Upper lobe of right lung (tissue), 1 donor: ENCODE measurements at regions not wholly inside any gene's neighbourhood (a gene's known extent, or its start where the extent isn't known, plus 50 kb on each side); places are given as distances from the start of the nearest gene placed in this dataset.
"Not testable (repeated sequence)": the region's sequence is repeated elsewhere in the genome, so short reads cannot be mapped to it uniquely, and the experiment has no call there.

Experiments used
- ATAC-seq: fragments of 200-7000 bp; cut with Tn5 transposase; one replicate; pipeline ENCODE4 v1.9.1; 2020; ENCODE audit warnings: mild to moderate bottlenecking, moderate library complexity
- DNase-seq: peaks from one replicate; pipeline ENCODE4 v3.0.0-alpha.2; 2020
- H3K27ac ChIP-seq: fragments of 200-600 bp; one replicate; pipeline ENCODE4 v1.8.0; 2022
- H3K27me3 ChIP-seq: fragments of 200-600 bp; one replicate; pipeline ENCODE4 v1.8.0; 2022; ENCODE audit warnings: mild to moderate bottlenecking
- H3K36me3 ChIP-seq: fragments of 200-600 bp; one replicate; pipeline ENCODE4 v1.8.0; 2022
- H3K4me1 ChIP-seq: fragments of 200-600 bp; one replicate; pipeline ENCODE4 v1.8.0; 2022
- H3K4me3 ChIP-seq: fragments of 200-600 bp; one replicate; pipeline ENCODE4 v1.8.0; 2022; ENCODE audit warnings: mild to moderate bottlenecking
- H3K9me3 ChIP-seq: fragments of 200-600 bp; one replicate; pipeline ENCODE4 v1.8.0; 2022
- intact Hi-C: fragments of 100-400 bp; cut with DNase I; formaldehyde crosslinking; loops from one replicate; pipeline ENCODE4 v1.11.0; 2022
- TF ChIP-seq, protein P1 (sequence below): fragments of 200-600 bp; IDR thresholded peaks from one replicate; pipeline ENCODE4 v1.8.0; 2022; ENCODE audit warnings: antibody characterized with exemption
- donor health status: DM: no; HTN: yes; CAD: no; lungs with severe emphysema.

DNA sequence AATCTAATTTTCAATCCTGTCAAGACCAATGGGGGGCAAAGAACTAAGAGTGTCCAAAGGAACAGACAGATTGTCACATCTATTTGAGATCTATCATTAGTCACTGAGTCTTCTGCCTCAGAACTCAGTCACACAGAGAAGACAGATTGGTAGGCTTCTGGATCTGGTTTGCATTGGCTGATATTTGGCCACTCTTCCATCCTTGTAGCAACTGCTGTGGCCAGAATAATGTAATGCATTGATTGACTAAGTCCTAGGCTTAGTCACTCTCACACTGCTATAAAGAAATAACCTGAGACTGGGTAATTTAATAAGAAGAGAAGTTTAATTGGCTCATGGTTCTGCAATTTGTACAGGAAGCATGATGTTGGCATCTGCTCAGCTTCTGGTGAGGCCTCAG lies 458.5 kb downstream of the ACTL7B start:
- no peak for ATAC-seq

DNA sequence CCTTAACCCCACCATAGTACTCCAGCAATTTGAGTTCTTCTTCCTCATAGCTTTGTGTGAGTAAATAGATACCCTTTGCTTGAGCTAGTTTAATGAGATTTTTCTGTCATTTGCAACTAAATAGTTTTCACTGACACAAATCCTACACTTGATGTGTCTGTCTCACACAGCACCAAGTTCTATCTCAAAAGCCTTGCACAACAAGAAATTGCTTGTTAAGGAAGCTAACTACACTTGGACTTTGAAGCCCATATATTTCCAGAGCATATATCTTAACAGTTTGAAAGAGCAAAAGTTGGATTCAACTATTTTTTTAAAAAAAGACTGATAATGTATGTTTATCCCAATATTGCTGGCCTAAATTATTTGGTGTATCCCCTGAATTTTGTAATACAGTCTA lies 459.2 kb downstream of the ACTL7B start:
- Histone ChIP-seq H3K4me3 (no peak overlapping the region), H3K36me3 (no peaks in the 10 kb centered on the region), H3K9me3 (no peaks in the 10 kb centered on the region), H3K27ac (no peak overlapping the region), H3K4me1 (no peaks in the 10 kb centered on the region), H3K27me3 (no peaks in the 10 kb centered on the region)
- ATAC-seq (no peak), DNase-seq (no peak)
- TF ChIP-seq, protein P1, sequence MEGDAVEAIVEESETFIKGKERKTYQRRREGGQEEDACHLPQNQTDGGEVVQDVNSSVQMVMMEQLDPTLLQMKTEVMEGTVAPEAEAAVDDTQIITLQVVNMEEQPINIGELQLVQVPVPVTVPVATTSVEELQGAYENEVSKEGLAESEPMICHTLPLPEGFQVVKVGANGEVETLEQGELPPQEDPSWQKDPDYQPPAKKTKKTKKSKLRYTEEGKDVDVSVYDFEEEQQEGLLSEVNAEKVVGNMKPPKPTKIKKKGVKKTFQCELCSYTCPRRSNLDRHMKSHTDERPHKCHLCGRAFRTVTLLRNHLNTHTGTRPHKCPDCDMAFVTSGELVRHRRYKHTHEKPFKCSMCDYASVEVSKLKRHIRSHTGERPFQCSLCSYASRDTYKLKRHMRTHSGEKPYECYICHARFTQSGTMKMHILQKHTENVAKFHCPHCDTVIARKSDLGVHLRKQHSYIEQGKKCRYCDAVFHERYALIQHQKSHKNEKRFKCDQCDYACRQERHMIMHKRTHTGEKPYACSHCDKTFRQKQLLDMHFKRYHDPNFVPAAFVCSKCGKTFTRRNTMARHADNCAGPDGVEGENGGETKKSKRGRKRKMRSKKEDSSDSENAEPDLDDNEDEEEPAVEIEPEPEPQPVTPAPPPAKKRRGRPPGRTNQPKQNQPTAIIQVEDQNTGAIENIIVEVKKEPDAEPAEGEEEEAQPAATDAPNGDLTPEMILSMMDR: no peak
- intact Hi-C loops: no loop called here

More for the DNA sequence above, 458.5 kb downstream of the ACTL7B start:
- TF ChIP-seq, protein P1: no peak
- no peak overlapping the region for H3K4me3 ChIP-seq
- no peak overlapping the region for H3K27ac ChIP-seq
- intact Hi-C loops: no loop called here
- no peak for DNase-seq
- H3K27me3 ChIP-seq: no peaks in the 10 kb centered on the region
- no peaks in the 10 kb centered on the region for H3K9me3 ChIP-seq
- H3K36me3 ChIP-seq: no peaks in the 10 kb centered on the region
- no peaks in the 10 kb centered on the region for H3K4me1 ChIP-seq

DNA sequence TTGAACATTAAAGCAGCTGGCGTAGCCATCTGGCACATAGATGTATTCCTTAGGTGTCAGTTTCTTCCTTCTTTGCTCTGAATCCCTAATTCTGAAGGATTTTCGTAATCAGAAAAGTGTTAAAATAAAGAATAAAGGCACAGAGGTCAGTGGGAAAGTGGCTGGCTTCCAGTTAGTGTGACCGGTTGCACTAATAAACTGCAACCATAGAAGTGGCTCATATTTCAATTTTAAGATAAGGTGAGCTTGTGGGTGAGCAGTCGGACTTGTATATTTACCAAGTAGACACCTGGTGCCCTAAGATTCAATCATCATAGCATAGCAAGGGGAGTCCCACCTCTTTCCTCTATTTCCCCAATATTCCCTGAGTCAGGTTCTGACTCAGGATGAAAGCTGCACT lies 459.6 kb downstream of the ACTL7B start:
- Histone ChIP-seq H3K4me1 (no peaks in the 10 kb centered on the region), H3K4me3 (no peak overlapping the region), H3K27ac (no peak overlapping the region), H3K27me3 (no peaks in the 10 kb centered on the region), H3K9me3 (no peaks in the 10 kb centered on the region), H3K36me3 (no peaks in the 10 kb centered on the region)
- intact Hi-C loops: no loop called here
- ATAC-seq: no peak
- no peak for DNase-seq
- TF ChIP-seq, protein P1: no peak

DNA sequence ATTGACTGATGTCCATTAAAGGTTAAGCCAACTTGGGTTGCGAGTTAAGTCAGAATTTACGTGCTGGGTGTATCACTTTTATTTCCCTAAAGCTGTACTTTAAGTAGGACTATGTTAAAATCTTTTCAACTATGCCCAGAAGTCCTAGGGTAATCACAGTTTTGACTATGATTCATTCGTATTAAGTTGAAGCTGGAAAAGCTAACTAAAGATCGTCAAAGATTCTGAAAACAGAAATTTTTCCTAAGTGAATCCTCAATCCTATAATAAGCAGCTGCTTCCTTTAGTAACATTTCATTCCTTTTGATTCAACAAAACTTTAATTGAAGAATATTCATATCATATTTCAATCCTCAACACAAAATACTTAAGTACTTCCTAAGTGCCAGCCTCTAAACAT lies 460.4 kb downstream of the ACTL7B start:
- ATAC-seq (no peak), DNase-seq (no peak)
- intact Hi-C loops: no loop called here
- Histone ChIP-seq H3K27me3 (no peaks in the 10 kb centered on the region), H3K4me3 (no peak overlapping the region), H3K27ac (no peak overlapping the region), H3K4me1 (no peaks in the 10 kb centered on the region), H3K9me3 (no peaks in the 10 kb centered on the region), H3K36me3 (no peaks in the 10 kb centered on the region)
- TF ChIP-seq, protein P1: no peak

DNA sequence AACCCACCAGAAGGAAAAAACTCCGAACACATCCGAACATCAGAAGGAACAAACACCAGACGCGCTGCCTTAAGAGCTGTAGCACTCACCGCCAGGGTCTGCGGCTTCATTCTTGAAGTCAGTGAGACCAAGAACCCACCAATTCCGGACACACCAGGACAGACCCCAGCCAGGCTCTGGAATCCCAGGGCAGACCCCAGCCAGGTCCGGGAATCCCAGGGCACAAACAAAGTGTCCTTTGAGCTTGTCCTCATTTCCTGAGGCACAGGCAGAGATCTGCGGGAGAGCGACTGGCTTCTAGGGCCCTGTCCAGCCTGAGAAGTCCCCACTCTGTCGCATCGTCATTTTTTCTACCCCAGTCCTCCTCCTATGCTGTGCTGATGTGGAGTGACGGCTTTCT lies 461.1 kb downstream of the ACTL7B start:
- no peak for DNase-seq
- no peak for ATAC-seq
- Histone ChIP-seq H3K27me3 (no peaks in the 10 kb centered on the region), H3K4me3 (no peak overlapping the region), H3K36me3 (no peaks in the 10 kb centered on the region), H3K4me1 (no peaks in the 10 kb centered on the region), H3K27ac (no peak overlapping the region), H3K9me3 (no peaks in the 10 kb centered on the region)
- intact Hi-C loops: no loop called here
- TF ChIP-seq, protein P1: no peak

DNA sequence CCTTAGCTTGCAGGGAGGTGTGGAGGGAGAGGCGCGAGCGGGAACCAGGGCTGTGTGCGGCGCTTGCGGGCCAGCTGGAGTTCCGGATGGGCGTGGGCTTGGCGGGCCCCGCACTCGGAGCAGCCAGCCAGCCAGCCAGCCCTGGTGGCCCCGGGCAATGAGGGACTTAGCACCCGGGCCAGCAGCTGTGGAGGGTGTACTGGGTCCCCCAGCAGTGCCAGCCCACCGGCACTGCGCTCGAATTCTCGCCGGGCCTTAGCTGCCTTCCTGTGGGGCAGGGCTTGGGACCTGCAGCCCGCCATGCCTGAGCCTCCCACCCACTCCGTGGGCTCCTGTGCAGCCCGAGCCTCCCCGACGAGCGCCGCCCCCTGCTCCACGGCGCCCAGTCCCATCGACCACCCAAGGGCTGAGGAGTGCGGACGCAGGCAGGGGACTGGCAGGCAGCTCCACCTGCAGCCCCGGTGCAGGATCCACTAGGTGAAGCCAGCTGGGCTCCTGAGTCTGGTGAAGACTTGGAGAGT lies 462.2 kb downstream of the ACTL7B start:
- H3K27ac ChIP-seq, intact Hi-C loops, DNase-seq, ATAC-seq, H3K4me1 ChIP-seq, H3K9me3 ChIP-seq, H3K4me3 ChIP-seq, H3K36me3 ChIP-seq, H3K27me3 ChIP-seq: not testable (repeated sequence)
